GM23248 (cell line): ENCODE measurements at regions not wholly inside any gene's neighbourhood (a gene's known extent, or its start where the extent isn't known, plus 50 kb on each side); places are given as distances from the start of the nearest gene placed in this dataset.

ENCODE experiments used
- DNase-seq: peaks from one replicate; pipeline ENCODE4 v3.0.0-alpha.2; 2015
- H2AFZ ChIP-seq: fragments of 200-600 bp; sonication (generic); 2 replicates; pipeline ENCODE4 v1.6.1; 2016; ENCODE audit warnings: antibody characterized with exemption
- H3F3A ChIP-seq: fragments of 200-600 bp; sonication (generic); 2 replicates; pipeline ENCODE4 v1.6.1; 2016; ENCODE audit warnings: mild to moderate bottlenecking, antibody characterized with exemption, mixed run types; ENCODE audit not compliant: insufficient read depth
- H3K27ac ChIP-seq: fragments of 200-600 bp; sonication (generic); 2 replicates; pipeline ENCODE4 v1.5.1; 2016; ENCODE audit warnings: mild to moderate bottlenecking
- H3K27me3 ChIP-seq: fragments of 200-600 bp; sonication (generic); replicated peaks from 2 replicates; pipeline ENCODE4 v1.6.1; 2016; ENCODE audit warnings: mild to moderate bottlenecking; ENCODE audit not compliant: insufficient read depth
- H3K36me3 ChIP-seq: fragments of 200-600 bp; sonication (generic); 2 replicates; pipeline ENCODE4 v1.6.1; 2016; ENCODE audit warnings: low read depth, mild to moderate bottlenecking
- H3K4me1 ChIP-seq: fragments of 200-600 bp; sonication (generic); 2 replicates; pipeline ENCODE4 v1.6.1; 2016; ENCODE audit warnings: mild to moderate bottlenecking; ENCODE audit not compliant: insufficient read depth
- H3K4me2 ChIP-seq: fragments of 200-600 bp; sonication (generic); one replicate; pipeline ENCODE4 v1.6.1; 2016; ENCODE audit warnings: mild to moderate bottlenecking; ENCODE audit not compliant: unreplicated experiment
- H3K4me3 ChIP-seq: fragments of 200-600 bp; sonication (generic); 2 replicates; pipeline ENCODE4 v1.5.1; 2016; ENCODE audit warnings: mild to moderate bottlenecking
- H3K79me2 ChIP-seq: fragments of 200-600 bp; sonication (generic); 2 replicates; pipeline ENCODE4 v1.6.1; 2016; ENCODE audit warnings: mild to moderate bottlenecking; ENCODE audit not compliant: insufficient read depth
- H3K9ac ChIP-seq: fragments of 200-600 bp; sonication (generic); 2 replicates; pipeline ENCODE4 v1.6.1; 2016; ENCODE audit warnings: mild to moderate bottlenecking
- H3K9me2 ChIP-seq: fragments of 200-600 bp; sonication (generic); 2 replicates; pipeline ENCODE4 v1.6.1; 2016; ENCODE audit warnings: mixed run types, mild to moderate bottlenecking, moderate library complexity; ENCODE audit not compliant: insufficient read depth
- H3K9me3 ChIP-seq: fragments of 200-600 bp; sonication (generic); one replicate; pipeline ENCODE4 v1.6.1; 2017; ENCODE audit warnings: low read depth
- H4K20me1 ChIP-seq: fragments of 200-600 bp; sonication (generic); 2 replicates; pipeline ENCODE4 v1.6.0; 2016; ENCODE audit not compliant: insufficient read depth
- EZH2 ChIP-seq: fragments of 200-600 bp; sonication (generic); IDR thresholded peaks from 2 replicates; pipeline ENCODE4 v1.6.1; 2018; ENCODE audit warnings: antibody characterized with exemption, mild to moderate bottlenecking; ENCODE audit not compliant: insufficient read depth, poor library complexity, severe bottlenecking
- EZH2phosphoT487 ChIP-seq: fragments of 200-600 bp; sonication (generic); IDR thresholded peaks from 2 replicates; pipeline ENCODE4 v1.6.1; 2018; ENCODE audit warnings: antibody characterized with exemption, moderate library complexity, mild to moderate bottlenecking, low read depth; ENCODE audit not compliant: insufficient read depth
- WGBS, 2 experiments: methylation state at CpG; one replicate each; pipeline ENCODE4 v1.1.6; 2015 to 2017; ENCODE audit warnings: low lambda C conversion rate in 2 of 2, low coverage in 1 of 2; ENCODE audit errors: missing lambda C conversion rate in 2 of 2; 5-methylcytosine and 5-hydroxymethylcytosine counted together
- in situ Hi-C: fragments of 300-500 bp; cut with MboI; formaldehyde crosslinking; loops from 2 replicates; pipeline ENCODE4 v1.15.0; 2020

DNA sequence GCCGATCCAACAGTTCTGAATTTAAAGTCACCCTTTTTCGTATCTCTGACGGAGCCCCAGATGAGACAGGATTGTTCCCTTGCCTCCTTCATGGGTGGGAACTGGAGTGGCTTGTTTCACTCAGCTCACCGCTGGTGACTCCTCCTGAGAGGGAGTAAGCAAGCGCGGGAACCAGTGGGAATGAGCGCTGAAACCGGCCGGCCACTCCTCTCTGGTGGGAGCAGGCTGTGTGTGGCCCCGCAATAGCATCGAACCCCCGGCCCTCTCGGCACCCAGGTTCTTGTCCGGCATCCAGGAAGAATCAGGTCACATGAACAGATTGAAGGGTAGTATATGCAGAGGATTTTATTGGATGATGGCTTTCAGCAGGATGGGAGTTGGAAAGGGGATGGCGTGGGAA is 1211.6 kb upstream of the PCDH20 start:
- TF ChIP-seq EZH2 = no peak
- TF ChIP-seq EZH2phosphoT487 = no peak
- Histone ChIP-seq H4K20me1 (no peaks in the 10 kb centered on the region), H2AFZ (no peak overlapping the region), H3K9me2 (no peaks in the 10 kb centered on the region), H3K9me3 (no peaks in the 10 kb centered on the region), H3K9ac (no peak overlapping the region), H3K4me2 (no peak overlapping the region), H3K4me1 (no peaks in the 10 kb centered on the region), H3K36me3 (no peaks in the 10 kb centered on the region), H3F3A (no peaks in the 10 kb centered on the region), H3K4me3 (no peak overlapping the region), H3K27ac (no peak overlapping the region), H3K27me3 (no peaks in the 10 kb centered on the region), H3K79me2 (no peaks in the 10 kb centered on the region)
- 53 to 54% methylated on average over 15 of the region's 15 CpGs for WGBS, 2 experiments
- DNase-seq = no peak
- in situ Hi-C loops = no loop called here

DNA sequence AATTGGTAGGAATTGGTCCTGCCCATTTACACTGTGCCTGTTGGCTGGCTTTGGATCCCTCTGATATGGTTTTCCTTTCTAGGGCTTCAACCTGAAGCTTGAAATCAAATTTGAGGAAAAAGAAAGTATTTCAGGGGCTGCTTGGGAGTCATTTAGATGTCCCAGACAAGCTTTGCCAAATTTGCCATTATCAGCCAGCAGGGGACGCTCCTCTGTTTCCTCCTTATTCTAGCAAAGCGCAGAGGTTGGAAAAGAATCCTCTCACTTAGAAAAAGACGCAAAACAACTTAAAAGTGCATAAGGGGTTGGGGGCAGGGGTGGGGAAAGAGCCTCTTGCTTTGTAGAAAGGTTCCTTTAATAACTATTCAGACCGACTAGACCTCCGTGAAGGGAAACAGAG is 1211.1 kb upstream of the PCDH20 start:
- Histone ChIP-seq H3K9me3 (no peaks in the 10 kb centered on the region), H3K4me3 (no peak overlapping the region), H3K4me1 (no peaks in the 10 kb centered on the region), H3K9ac (no peak overlapping the region), H3F3A (no peaks in the 10 kb centered on the region), H4K20me1 (no peaks in the 10 kb centered on the region), H3K9me2 (no peaks in the 10 kb centered on the region), H2AFZ (no peak overlapping the region), H3K27me3 (no peaks in the 10 kb centered on the region), H3K79me2 (no peaks in the 10 kb centered on the region), H3K27ac (no peak overlapping the region), H3K4me2 (no peak overlapping the region), H3K36me3 (no peaks in the 10 kb centered on the region)
- DNase-seq = no peak
- in situ Hi-C loops = no loop called here
- no peak for TF ChIP-seq EZH2phosphoT487
- no peak for TF ChIP-seq EZH2
- WGBS, 2 experiments = 13 to 19% methylated on average over 5 of the region's 5 CpGs

DNA sequence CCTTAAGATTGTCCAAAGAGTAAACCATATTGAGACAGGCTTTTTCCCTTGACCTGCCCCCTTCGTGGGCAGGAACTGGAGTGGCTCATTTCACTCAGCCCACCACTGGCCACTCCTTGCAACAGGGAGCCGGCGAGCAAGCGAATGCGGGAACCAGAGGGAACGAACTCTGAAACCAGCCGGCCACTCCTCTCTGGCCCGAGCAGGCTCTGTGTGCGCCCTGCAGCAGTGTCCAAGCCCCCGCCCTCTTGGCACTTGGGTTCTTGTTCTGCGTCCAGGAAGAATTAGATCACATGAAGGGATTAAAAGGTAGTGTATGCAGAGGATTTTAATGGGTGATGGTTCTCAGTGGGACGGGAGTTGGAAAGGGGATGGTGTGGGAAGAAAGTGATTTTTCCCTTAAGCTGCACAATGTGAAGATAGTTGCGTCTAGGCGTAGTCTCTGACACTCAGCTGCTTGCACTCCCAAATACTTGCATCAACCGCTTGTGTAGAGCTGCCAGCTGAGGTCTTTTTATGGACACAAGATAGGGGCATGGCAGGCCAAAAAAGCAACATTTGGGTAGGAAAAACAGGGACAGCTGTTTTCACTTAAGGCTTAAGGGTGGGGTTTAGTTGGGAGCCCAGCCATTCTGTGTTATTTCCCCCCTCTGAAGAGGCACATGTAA is 1209.7 kb upstream of the PCDH20 start:
- H3F3A ChIP-seq = no peaks in the 10 kb centered on the region
- H3K9me3 ChIP-seq = no peaks in the 10 kb centered on the region
- no peaks in the 10 kb centered on the region for H3K36me3 ChIP-seq
- H2AFZ ChIP-seq = no peak overlapping the region
- TF ChIP-seq EZH2phosphoT487 (no peak), EZH2 (no peak)
- WGBS, 2 experiments = 35 to 43% methylated on average over 15 of the region's 15 CpGs
- H3K4me2 ChIP-seq = no peak overlapping the region
- no peak overlapping the region for H3K27ac ChIP-seq
- in situ Hi-C loops = no loop called here
- DNase-seq = no peak
- H4K20me1 ChIP-seq = no peaks in the 10 kb centered on the region
- no peaks in the 10 kb centered on the region for H3K27me3 ChIP-seq
- H3K9ac ChIP-seq = no peak overlapping the region
- H3K4me3 ChIP-seq = no peak overlapping the region
- H3K79me2 ChIP-seq = no peaks in the 10 kb centered on the region
- H3K4me1 ChIP-seq = no peaks in the 10 kb centered on the region
- no peaks in the 10 kb centered on the region for H3K9me2 ChIP-seq

DNA sequence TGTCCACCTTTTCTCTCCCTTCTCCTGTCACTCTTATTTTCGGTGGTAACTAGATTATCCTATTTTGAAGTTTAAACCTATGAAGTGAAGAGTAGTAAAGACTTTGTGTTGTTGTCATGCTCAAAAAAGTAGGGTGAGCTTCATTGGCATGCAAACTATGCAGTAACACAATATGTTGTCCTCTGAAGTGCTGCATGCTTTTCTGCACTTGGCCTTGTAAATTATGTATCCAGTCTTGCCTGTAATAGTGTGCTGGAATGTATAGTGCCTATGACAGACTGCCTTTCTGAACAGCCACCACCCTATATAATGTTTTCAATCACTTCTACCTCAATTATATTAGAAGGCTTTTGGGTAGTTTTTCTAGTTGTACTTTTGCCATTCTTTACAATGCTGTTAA is 1198.2 kb upstream of the PCDH20 start:
- H3K4me1 ChIP-seq = no peaks in the 10 kb centered on the region

More for the DNA sequence above, 1198.2 kb upstream of the PCDH20 start:
- Histone ChIP-seq H3K9me3 (no peaks in the 10 kb centered on the region), H3K9me2 (no peaks in the 10 kb centered on the region), H3K36me3 (no peaks in the 10 kb centered on the region), H3K27me3 (no peaks in the 10 kb centered on the region), H3K4me2 (no peak overlapping the region), H3K9ac (no peak overlapping the region), H3K27ac (no peak overlapping the region), H4K20me1 (no peaks in the 10 kb centered on the region), H3K79me2 (no peaks in the 10 kb centered on the region), H2AFZ (no peak overlapping the region), H3K4me3 (no peak overlapping the region), H3F3A (no peaks in the 10 kb centered on the region)
- in situ Hi-C loops = no loop called here
- no peak for DNase-seq
- WGBS, 2 experiments = 14 to 18% methylated on average over 1 of the region's 1 CpG
- TF ChIP-seq EZH2phosphoT487 = no peak
- no peak for TF ChIP-seq EZH2
